ENCODE measurements at regions not wholly inside any gene's neighbourhood (a gene's known extent, or its start where the extent isn't known, plus 50 kb on each side); places are given as distances from the start of the nearest gene placed in this dataset.
"Not testable (repeated sequence)": the region's sequence is repeated elsewhere in the genome, so short reads cannot be mapped to it uniquely, and the experiment has no call there.

DNA sequence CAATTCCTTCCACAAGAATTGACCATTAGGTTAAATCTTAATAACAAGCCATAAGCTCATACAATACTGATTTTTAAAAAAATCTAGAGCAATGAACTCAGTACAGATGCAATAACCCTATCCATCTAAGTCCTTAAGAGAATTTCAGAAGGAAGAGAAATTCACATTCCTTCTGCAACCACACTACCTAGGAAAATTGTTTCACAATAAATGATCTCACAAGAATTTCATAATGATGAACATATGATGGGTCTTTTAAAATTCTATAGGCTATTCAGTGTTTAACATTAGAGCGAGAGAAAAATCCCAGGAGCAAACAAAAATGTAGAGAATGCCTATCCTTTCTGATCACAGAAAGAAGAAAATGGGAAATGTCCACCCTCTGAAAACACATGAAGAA is 70.0 kb upstream of the MAGI2 start:
- in situ Hi-C loops (cut with HindIII; ENCODE audit: low sequenced_read_pairs), result no loop called here
- no peak overlapping the region for H3K4me3 ChIP-seq (ENCODE audit: low read depth, low read length)
- no peak for DNase-seq (ENCODE audit: low read depth)
- TF ChIP-seq, protein P1, sequence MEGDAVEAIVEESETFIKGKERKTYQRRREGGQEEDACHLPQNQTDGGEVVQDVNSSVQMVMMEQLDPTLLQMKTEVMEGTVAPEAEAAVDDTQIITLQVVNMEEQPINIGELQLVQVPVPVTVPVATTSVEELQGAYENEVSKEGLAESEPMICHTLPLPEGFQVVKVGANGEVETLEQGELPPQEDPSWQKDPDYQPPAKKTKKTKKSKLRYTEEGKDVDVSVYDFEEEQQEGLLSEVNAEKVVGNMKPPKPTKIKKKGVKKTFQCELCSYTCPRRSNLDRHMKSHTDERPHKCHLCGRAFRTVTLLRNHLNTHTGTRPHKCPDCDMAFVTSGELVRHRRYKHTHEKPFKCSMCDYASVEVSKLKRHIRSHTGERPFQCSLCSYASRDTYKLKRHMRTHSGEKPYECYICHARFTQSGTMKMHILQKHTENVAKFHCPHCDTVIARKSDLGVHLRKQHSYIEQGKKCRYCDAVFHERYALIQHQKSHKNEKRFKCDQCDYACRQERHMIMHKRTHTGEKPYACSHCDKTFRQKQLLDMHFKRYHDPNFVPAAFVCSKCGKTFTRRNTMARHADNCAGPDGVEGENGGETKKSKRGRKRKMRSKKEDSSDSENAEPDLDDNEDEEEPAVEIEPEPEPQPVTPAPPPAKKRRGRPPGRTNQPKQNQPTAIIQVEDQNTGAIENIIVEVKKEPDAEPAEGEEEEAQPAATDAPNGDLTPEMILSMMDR (IDR thresholded peaks at IDR 0.05; ENCODE audit: low read depth, low read length, missing control alignments), result no peak

DNA sequence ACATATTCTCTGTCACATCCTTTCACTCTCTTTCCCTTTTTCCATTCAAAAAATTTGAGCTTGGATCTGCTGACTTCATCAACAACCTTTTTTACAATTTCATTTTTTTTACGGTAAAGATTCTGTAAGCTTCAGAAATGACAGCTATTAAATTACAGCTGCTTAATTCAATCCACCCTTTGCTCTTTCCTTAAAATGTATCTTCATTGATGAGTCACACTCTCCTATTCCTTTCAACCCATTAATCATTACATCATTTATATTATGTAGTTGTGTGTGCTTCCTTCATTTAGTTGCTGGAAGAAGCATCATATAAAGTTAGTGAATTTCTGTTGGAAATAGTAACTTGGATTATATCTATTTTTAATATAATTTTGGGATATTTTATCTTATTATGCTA is 67.1 kb upstream of the MAGI2 start:
- TF ChIP-seq, protein P1 (IDR thresholded peaks at IDR 0.05; ENCODE audit: low read depth, low read length, missing control alignments), result no peak
- no peak overlapping the region for H3K4me3 ChIP-seq (ENCODE audit: low read depth, low read length)
- no peak for DNase-seq (ENCODE audit: low read depth)
- in situ Hi-C loops (cut with HindIII; ENCODE audit: low sequenced_read_pairs), result no loop called here

DNA sequence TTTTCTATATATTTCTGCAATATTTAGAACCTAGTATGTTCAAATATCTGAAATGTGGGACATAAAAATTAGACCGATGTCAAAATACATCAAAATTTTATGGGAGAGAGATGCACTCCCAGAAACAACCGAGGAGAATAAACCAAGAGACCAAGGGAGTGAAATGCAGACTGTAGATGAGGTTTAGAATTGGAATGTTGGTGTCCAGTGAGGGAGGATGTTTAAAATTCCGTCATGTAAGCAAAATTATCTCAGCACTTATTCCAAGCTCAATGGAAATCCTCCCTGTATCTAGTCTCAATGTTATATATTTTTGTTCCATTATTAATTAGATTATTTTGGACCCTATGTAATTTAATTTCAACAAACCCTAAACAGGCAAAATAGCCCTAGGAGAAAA is 61.9 kb upstream of the MAGI2 start:
- no peak for DNase-seq (ENCODE audit: low read depth)
- in situ Hi-C loops (cut with HindIII; ENCODE audit: low sequenced_read_pairs), result no loop called here
- TF ChIP-seq, protein P1 (IDR thresholded peaks at IDR 0.05; ENCODE audit: low read depth, low read length, missing control alignments), result no peak
- H3K4me3 ChIP-seq (ENCODE audit: low read depth, low read length), result no peak overlapping the region

DNA sequence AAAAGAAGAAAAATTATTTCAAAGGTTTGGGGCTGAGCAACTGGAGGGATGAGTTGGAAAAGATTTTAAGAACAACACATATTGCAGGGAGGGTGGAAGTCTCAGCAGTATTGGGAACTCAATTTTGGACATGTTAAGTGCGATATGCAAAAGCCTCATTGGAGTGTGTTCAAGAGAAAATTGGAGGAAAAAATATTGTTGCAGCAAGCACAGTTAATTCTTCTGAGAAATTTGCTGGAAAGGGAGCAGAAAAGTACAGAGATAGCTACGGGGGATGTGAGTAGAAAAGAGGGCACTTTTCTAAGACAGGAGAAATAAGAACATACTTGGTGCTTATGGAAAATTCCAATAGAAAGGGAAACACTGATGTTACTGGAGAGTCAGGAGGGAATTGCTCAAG is 59.8 kb upstream of the MAGI2 start:
- no peak overlapping the region for H3K4me3 ChIP-seq (ENCODE audit: low read depth, low read length)
- TF ChIP-seq, protein P1 (IDR thresholded peaks at IDR 0.05; ENCODE audit: low read depth, low read length, missing control alignments), result no peak
- in situ Hi-C loops (cut with HindIII; ENCODE audit: low sequenced_read_pairs), result no loop called here
- no peak for DNase-seq (ENCODE audit: low read depth)

DNA sequence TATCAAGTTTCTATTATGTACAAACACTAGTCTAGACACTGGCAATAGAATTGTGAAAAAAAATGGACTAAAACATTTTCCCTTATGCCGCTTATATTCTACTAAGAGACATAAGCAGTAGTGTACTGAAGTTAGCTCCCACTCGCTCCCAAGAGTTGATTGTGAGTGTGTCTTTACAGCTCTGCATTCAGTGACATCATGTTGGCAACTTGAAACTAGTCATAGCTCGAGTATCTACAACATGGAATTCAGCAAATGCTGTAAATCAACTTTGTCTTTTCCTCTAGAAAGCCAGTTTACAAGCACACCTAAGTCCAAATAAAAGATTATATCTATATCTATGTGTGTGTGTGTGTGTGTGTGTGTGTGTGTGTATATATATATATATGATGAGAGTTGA is 58.8 kb upstream of the MAGI2 start:
- in situ Hi-C loops (cut with HindIII; ENCODE audit: low sequenced_read_pairs), result no loop called here
- no peak for DNase-seq (ENCODE audit: low read depth)
- H3K4me3 ChIP-seq (ENCODE audit: low read depth, low read length), result no peak overlapping the region
- TF ChIP-seq, protein P1 (IDR thresholded peaks at IDR 0.05; ENCODE audit: low read depth, low read length, missing control alignments), result no peak

DNA sequence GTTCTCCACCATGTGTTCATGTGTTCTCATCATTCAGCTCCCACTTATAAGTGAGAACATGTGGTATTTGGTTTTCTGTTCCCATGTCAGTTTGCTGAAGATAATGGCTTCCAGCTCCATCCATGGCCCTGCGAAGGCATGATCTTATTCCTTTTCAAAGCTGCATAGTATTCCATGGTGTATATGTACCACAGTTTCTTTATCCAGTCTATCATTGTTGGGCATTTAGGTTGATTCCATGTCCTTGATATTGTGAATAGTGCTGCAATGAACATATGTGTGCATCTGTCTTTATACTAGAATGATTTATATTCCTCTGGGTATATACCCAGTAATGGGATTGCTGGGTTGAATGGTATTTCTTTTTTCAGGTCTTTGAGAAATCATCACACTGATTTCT is 57.6 kb upstream of the MAGI2 start:
- DNase-seq (ENCODE audit: low read depth); H3K4me3 ChIP-seq (ENCODE audit: low read depth, low read length); in situ Hi-C loops (cut with HindIII; ENCODE audit: low sequenced_read_pairs): not testable (repeated sequence)

DNA sequence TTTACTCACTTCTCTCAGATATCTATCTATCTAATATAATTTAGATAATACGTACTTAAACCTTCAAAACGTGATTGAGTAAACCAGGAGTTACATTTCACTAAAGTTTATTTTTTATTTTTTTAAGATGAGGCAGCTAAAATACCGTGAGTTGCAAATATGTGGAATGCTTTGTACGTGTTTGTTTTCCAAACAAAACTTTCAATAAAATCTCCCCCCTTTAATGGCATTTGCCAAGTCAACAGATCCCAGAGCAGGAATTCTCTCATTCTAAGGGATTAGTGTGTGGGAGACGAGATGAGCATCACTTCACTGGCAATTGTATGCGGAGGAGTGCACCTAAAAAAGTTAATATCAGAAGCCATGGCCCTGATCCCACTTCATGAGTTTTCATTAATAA is 53.7 kb upstream of the MAGI2 start:
- DNase-seq (ENCODE audit: low read depth), result no peak
- in situ Hi-C loops (cut with HindIII; ENCODE audit: low sequenced_read_pairs), result no loop called here
- H3K4me3 ChIP-seq (ENCODE audit: low read depth, low read length), result no peak overlapping the region
- TF ChIP-seq, protein P1 (IDR thresholded peaks at IDR 0.05; ENCODE audit: low read depth, low read length, missing control alignments), result no peak

Measured in astrocyte of the cerebellum (primary cell).